ENCODE measurements at regions not wholly inside any gene's neighbourhood (a gene's known extent, or its start where the extent isn't known, plus 50 kb on each side); places are given as distances from the start of the nearest gene placed in this dataset.

GRCh38 chr4:14262221-14262620, 634.7 kb upstream of the BOD1L1 start:
- H3K9me3 Mint-ChIP-seq (ENCODE audit: unreplicated experiment), result peaks cover 7% of the 10 kb centered on the region
- H3K36me3 Mint-ChIP-seq (ENCODE audit: unreplicated experiment), result no peaks in the 10 kb centered on the region
- H3K27ac Mint-ChIP-seq (ENCODE audit: unreplicated experiment), result no peak overlapping the region
- H3K4me3 Mint-ChIP-seq (ENCODE audit: unreplicated experiment), result no peak overlapping the region
- no peak for TF ChIP-seq CTCF (IDR thresholded peaks at IDR 0.05)
- peaks cover 18% of the 10 kb centered on the region for H3K27me3 Mint-ChIP-seq (ENCODE audit: unreplicated experiment)
- DNase-seq (ENCODE audit: extremely low spot score, unreplicated experiment), result no peak
- peaks cover 9% of the 10 kb centered on the region for H3K4me1 Mint-ChIP-seq (ENCODE audit: unreplicated experiment)

- DNase-seq (ENCODE audit: extremely low spot score, unreplicated experiment), result no peak
- Mint-ChIP-seq H3K36me3 (ENCODE audit: unreplicated experiment) (no peaks in the 10 kb centered on the region), H3K27ac (ENCODE audit: unreplicated experiment) (no peak overlapping the region)
Measured at GRCh38 chr4:14264437-14264836, 636.9 kb upstream of the BOD1L1 start.

GRCh38 chr4:14265651-14266050, 638.1 kb upstream of the BOD1L1 start:
- Mint-ChIP-seq H3K4me3 (ENCODE audit: unreplicated experiment) (no peak overlapping the region), H3K36me3 (ENCODE audit: unreplicated experiment) (no peaks in the 10 kb centered on the region), H3K4me1 (ENCODE audit: unreplicated experiment) (no peaks in the 10 kb centered on the region), H3K27ac (ENCODE audit: unreplicated experiment) (no peak overlapping the region), H3K27me3 (ENCODE audit: unreplicated experiment) (peaks cover 25% of the 10 kb centered on the region), H3K9me3 (ENCODE audit: unreplicated experiment) (peaks cover 7% of the 10 kb centered on the region)
- DNase-seq (ENCODE audit: extremely low spot score, unreplicated experiment), result no peak
- no peak for TF ChIP-seq CTCF (IDR thresholded peaks at IDR 0.05)

More at GRCh38 chr4:14264437-14264836, 636.9 kb upstream of the BOD1L1 start:
- peaks cover 22% of the 10 kb centered on the region for H3K27me3 Mint-ChIP-seq (ENCODE audit: unreplicated experiment)
- no peak overlapping the region for H3K4me3 Mint-ChIP-seq (ENCODE audit: unreplicated experiment)
- TF ChIP-seq CTCF (IDR thresholded peaks at IDR 0.05), result no peak
- peaks cover 7% of the 10 kb centered on the region for H3K9me3 Mint-ChIP-seq (ENCODE audit: unreplicated experiment)
- H3K4me1 Mint-ChIP-seq (ENCODE audit: unreplicated experiment), result peaks cover 9% of the 10 kb centered on the region

GRCh38 chr4:14267373-14268060, 640.0 kb upstream of the BOD1L1 start:
- Mint-ChIP-seq H3K4me1 (ENCODE audit: unreplicated experiment) (no peaks in the 10 kb centered on the region), H3K9me3 (ENCODE audit: unreplicated experiment) (no peaks in the 10 kb centered on the region), H3K27ac (ENCODE audit: unreplicated experiment) (no peak overlapping the region), H3K4me3 (ENCODE audit: unreplicated experiment) (no peak overlapping the region), H3K27me3 (ENCODE audit: unreplicated experiment) (peaks cover 25% of the 10 kb centered on the region), H3K36me3 (ENCODE audit: unreplicated experiment) (no peaks in the 10 kb centered on the region)
- no peak for DNase-seq (ENCODE audit: extremely low spot score, unreplicated experiment)
- TF ChIP-seq CTCF (IDR thresholded peaks at IDR 0.05), result no peak

- Mint-ChIP-seq H3K4me3 (ENCODE audit: unreplicated experiment) (no peak overlapping the region), H3K4me1 (ENCODE audit: unreplicated experiment) (no peaks in the 10 kb centered on the region), H3K36me3 (ENCODE audit: unreplicated experiment) (no peaks in the 10 kb centered on the region), H3K27me3 (ENCODE audit: unreplicated experiment) (peaks cover 29% of the 10 kb centered on the region), H3K9me3 (ENCODE audit: unreplicated experiment) (no peaks in the 10 kb centered on the region), H3K27ac (ENCODE audit: unreplicated experiment) (no peak overlapping the region)
- TF ChIP-seq CTCF (IDR thresholded peaks at IDR 0.05), result no peak
- no peak for DNase-seq (ENCODE audit: extremely low spot score, unreplicated experiment)
Measured at GRCh38 chr4:14269824-14270223, 642.3 kb upstream of the BOD1L1 start.
